Coronary artery (tissue), 2 donors: ENCODE measurements at regions not wholly inside any gene's neighbourhood (a gene's known extent, or its start where the extent isn't known, plus 50 kb on each side); places are given as distances from the start of the nearest gene placed in this dataset.
"Not testable (repeated sequence)": the region's sequence is repeated elsewhere in the genome, so short reads cannot be mapped to it uniquely, and the experiment has no call there.

Source experiments
- DNase-seq: peaks from one replicate; pipeline ENCODE4 v3.0.0-alpha.2; 2017; ENCODE audit warnings: low spot score
- H3K27ac ChIP-seq, 2 donors: fragments of 200-600 bp; sonication (generic); one replicate each; pipeline ENCODE4 v1.5.1; 2016 to 2019
- H3K4me3 ChIP-seq: fragments of 200-600 bp; sonication (generic); 2 replicates; pipeline ENCODE4 v1.5.1; 2016; ENCODE audit warnings: mild to moderate bottlenecking, moderate library complexity
- TF ChIP-seq, protein P1 (sequence below): fragments of 200-600 bp; sonication (generic); IDR thresholded peaks from one replicate; pipeline ENCODE4 v1.5.1; 2019; ENCODE audit warnings: antibody characterized with exemption

DNA sequence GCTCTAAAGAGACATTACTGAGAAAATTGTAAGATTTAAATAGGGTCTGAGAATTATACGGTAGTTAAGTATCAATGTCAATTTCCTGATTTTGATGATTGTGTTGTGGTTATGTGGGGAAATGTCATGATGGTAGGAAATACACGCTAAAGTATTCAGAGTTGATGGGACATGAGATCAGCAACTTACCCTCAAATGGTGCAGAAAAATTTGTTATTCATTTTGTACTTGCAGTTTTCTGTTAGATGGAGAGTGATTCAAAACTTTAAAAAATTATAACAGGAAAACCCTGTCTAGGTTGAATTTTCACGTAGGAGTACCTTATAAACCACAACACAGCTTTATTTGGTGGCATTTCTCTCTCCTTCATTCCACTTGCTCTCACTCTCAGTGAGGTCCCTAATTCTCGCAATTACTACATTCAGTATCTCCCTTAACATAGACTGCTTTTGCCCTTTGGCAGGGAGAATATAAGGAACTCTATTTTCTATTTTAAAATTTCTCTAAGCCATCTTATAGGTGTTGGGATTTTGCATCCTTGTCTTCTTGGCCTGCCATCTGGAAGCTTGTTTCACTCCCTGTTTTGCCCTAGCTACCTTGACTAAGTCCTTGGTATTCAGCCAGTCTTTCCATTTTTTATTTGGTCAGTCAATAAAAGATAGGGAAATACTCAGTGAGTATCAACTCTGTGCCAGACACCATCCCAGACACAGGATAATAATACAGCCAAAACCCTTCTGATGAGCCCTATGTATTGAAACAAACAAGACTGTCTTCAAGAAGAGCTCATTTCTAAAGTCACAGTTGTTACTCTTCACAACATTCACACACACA lies 550.6 kb upstream of the ACVR2A start:
- no peak for DNase-seq
- no peak overlapping the region for H3K27ac ChIP-seq
- no peak overlapping the region for H3K4me3 ChIP-seq
- TF ChIP-seq, protein P1, sequence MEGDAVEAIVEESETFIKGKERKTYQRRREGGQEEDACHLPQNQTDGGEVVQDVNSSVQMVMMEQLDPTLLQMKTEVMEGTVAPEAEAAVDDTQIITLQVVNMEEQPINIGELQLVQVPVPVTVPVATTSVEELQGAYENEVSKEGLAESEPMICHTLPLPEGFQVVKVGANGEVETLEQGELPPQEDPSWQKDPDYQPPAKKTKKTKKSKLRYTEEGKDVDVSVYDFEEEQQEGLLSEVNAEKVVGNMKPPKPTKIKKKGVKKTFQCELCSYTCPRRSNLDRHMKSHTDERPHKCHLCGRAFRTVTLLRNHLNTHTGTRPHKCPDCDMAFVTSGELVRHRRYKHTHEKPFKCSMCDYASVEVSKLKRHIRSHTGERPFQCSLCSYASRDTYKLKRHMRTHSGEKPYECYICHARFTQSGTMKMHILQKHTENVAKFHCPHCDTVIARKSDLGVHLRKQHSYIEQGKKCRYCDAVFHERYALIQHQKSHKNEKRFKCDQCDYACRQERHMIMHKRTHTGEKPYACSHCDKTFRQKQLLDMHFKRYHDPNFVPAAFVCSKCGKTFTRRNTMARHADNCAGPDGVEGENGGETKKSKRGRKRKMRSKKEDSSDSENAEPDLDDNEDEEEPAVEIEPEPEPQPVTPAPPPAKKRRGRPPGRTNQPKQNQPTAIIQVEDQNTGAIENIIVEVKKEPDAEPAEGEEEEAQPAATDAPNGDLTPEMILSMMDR = no peak

DNA sequence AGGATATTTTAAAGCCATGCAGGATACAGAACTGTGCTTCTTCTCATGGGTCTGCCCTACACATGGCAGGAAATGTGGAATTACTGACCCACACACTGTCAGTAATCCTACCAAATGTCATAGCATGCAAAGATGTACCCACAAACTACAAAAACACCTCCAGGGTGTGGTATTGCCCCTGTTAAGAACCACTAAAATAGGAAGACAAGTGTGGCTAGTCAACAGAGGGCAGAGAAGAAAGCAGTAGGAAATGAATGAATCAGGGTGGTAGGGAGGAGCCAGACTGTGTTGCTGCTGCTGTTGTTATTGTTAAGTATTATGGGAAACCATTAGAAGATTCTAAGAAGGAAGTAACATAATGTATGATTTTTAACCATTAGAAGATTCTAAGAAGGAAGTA lies 556.7 kb upstream of the ACVR2A start:
- TF ChIP-seq, protein P1 = no peak
- H3K27ac ChIP-seq = no peak overlapping the region
- no peak for DNase-seq
- no peak overlapping the region for H3K4me3 ChIP-seq

DNA sequence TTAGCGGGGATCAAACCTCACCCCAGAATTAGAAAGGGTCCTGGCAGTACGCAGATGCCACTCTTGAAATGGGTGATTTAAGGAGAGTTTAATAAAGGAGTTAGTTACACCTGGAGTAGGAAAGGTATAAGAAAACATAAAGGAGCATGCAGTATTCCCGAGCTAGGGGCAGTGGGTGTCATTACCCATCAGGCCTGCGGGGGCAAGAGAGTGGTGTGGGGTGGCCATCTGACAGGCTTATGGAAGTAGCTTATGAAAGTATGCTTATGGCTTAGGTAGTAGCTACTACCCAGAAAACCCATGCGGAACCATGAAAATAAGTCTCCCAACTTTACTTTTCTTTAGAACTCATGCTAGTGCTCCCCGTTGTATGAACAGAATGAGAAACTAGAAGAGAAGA lies 568.9 kb upstream of the ACVR2A start:
- TF ChIP-seq, protein P1 = no peak
- Histone ChIP-seq H3K4me3 (no peak overlapping the region), H3K27ac (no peak overlapping the region)
- no peak for DNase-seq

DNA sequence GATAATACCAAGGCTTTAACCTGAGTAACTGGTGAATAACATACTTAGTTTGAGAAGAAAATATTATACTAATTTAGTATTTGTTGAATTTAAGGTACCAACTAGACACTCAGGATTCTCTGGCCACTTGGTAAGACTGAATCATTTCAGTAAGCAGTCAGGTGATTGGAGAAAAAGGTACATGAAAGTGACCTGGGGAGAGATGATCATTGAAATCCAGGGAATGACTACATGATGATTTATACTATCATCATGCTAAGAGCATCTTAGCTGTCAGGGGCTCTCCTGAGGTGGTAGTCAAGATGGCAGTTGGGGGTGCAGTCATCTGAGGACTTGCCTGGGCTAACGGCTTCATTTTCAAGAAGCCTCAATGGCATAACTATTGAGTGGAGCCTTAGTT lies 571.2 kb upstream of the ACVR2A start:
- H3K4me3 ChIP-seq = no peak overlapping the region
- H3K27ac ChIP-seq = no peak overlapping the region
- DNase-seq = no peak
- TF ChIP-seq, protein P1 = no peak

GRCh38 chr2:147273106-147273505 lies 571.7 kb upstream of the ACVR2A start:
- H3K27ac ChIP-seq = no peak overlapping the region
- no peak overlapping the region for H3K4me3 ChIP-seq
- DNase-seq = no peak
- TF ChIP-seq, protein P1 = no peak

DNA sequence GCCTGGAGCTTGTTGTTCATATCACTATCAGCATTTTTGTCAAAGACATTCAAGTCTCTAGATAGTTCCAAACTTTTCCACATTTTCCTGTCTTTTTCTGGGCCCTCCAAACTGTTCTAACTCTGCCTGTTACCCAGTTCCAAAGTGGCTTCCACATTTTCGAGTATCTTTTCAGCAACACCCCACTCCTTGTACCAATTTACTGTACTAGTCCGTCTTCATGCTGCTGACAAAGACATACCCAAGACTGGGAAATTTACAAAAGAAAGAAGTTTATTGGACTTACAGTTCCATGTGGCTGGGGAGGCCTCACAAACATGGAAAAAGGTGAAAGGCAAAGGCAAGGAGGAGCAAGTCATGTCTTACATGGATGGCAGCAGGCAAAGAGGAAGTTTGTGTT lies 575.2 kb upstream of the ACVR2A start:
- H3K4me3 ChIP-seq, DNase-seq, H3K27ac ChIP-seq: not testable (repeated sequence)

DNA sequence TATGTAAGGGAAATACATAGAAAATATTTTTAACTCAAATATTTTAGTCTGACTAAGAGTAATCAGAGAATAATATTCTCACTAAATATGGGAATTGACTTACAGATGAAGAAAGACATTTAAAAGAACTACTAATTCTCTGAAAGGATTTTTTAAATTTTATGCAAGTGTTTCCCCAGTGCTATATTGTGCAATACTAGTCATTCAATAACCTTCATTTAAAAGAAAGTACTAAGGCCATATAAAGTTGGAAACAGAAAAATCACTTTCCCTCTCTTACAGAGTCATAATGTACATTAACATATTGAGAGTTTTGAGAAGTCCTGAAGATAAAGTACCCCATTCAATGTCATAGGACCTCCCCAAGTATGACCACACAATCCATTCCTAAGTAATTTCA lies 584.6 kb upstream of the ACVR2A start:
- Histone ChIP-seq H3K27ac (no peak overlapping the region), H3K4me3 (no peak overlapping the region)
- no peak for DNase-seq
- TF ChIP-seq, protein P1 = no peak
